Frontal cortex (tissue), 3 donors: ENCODE measurements at regions not wholly inside any gene's neighbourhood (a gene's known extent, or its start where the extent isn't known, plus 50 kb on each side); places are given as distances from the start of the nearest gene placed in this dataset.
"Not testable (repeated sequence)": the region's sequence is repeated elsewhere in the genome, so short reads cannot be mapped to it uniquely, and the experiment has no call there.

Source experiments
- DNase-seq, 2 donors: peaks; one replicate each; pipeline ENCODE4 v3.0.0; 2012; ENCODE audit warnings: low spot score in 2 of 2
- FAIRE-seq: peaks from 2 replicates; lab custom pipeline; 2012; peaks lifted over from hg19 to GRCh38; lab: Jason Lieb, UNC
- donor health status: control.
- donor health status: control.
- donor health status: control.

DNA sequence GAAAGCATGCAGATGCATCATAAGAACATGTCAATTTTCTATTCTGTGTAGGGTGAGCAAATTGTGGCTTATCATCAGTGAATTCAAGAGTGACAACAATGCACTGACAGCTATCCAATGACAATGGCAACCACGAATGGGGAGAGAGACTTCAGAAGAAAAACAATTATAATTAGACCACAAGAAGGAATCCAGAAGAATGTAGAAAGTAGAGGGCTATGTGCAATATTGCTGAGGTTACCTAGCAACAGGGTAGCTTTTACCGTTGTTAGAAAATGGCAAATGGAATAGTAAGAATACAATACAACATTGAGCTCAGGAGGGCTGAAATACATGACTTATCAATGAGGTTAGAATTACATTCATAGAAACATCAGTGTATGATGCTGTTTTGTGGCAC is 71.1 kb upstream of the SESTD1 start:
- no peak for FAIRE-seq
- no peak for DNase-seq

DNA sequence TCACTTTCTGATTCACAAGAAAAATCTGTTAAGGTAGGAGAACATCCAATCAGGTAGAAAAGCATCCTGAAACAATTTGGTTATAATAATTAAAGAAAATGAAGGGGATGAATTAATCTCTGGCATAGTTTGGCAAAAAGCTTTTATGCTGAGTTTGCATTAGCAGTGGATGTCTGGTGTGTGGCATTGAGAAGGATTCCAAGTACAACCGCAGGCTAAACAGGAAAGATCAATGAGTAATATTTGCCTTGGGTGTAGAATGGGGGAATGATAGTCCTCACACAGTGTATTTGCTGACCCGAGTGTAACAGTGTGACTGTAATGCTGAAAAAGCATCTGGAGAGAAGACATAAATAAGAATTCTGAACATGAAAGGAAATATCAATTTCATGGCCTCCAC is 68.3 kb upstream of the SESTD1 start:
- DNase-seq (no peak), FAIRE-seq (no peak)

DNA sequence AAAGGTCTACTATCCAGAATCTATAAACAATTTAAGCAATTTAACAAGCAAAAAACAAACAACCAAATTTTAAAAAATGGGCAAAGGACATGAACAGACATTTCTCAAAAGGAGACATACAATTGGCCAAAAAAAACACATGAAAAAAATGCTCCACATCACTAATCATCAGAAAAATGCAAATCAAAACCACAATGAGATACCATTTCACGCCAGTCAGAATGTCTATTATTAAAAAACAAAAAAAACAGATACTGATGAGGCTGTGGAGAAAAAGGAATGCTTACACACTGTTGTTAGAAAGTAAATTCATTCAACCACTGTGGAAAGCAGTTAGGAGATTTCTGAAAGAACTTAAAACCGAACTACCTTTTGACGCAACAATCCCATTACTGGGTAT is 66.4 kb upstream of the SESTD1 start:
- FAIRE-seq (no peak), DNase-seq (no peak)

DNA sequence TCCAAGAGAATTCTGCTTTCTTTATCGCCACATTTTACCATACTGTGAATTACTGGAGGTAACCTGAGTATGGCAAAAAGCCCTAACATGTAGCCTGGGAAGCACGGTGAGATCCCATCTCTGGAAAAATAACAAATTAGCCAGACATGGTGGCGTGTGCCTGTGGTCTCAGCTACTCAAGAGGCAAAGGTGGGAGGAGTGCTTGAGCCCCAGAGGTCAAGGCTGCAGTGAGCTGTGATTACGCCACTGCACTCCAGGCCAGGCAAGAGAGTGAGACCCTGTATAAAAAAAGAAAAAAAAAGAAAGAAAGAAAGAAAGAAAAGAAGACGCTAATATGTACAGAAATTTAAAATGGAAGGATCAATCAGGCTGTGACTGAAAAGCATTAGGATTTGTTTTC is 57.7 kb upstream of the SESTD1 start:
- no peak for FAIRE-seq
- no peak for DNase-seq

DNA sequence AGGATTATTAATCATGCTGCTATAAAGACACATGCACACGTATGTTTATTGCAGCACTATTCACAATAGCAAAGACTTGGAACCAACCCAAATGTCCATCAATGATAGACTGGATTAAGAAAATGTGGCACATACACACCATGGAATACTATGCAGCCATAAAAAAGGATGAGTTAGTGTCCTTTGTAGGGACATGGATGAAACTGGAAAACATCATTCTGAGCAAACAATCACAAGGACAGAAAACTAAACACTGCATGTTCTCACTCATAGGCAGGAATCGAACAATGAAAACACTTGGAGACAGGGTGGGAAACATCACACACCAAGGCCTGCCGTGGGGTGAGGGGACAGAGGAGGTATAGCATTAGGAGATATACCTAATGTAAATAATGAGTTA is 56.4 kb upstream of the SESTD1 start:
- not testable (repeated sequence) for FAIRE-seq, DNase-seq

DNA sequence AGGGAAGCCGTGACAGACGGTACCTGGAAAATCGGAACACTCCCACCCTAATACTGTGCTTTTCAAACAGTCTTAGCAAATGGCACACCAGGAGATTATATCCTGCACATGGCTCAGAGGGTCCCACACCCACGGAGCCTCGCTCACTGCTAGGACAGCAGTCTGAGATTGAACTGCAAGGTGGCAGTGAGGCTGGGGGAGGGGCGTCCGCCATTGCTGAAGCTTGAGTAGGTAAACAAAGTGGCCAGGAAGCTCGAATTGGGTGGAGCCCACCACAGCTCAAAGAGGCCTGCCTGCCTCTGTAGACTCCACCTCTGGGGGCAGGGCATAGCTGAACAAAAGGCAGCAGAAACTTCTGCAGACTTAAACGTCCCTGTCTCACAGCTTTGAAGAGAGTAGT is 50.1 kb upstream of the SESTD1 start:
- not testable (repeated sequence) for DNase-seq, FAIRE-seq
